ENCODE measurements at regions not wholly inside any gene's neighbourhood (a gene's known extent, or its start where the extent isn't known, plus 50 kb on each side); places are given as distances from the start of the nearest gene placed in this dataset.

GRCh38 chr6:48472535-48472934 is 361.5 kb upstream of the PTCHD4 start:
- TF ChIP-seq BACH2 (CRISPR knock-in tag; IDR thresholded peaks at IDR 0.05; ENCODE audit: borderline replicate concordance) (no peak), ZFP3 (CRISPR knock-in tag; IDR thresholded peaks at IDR 0.05) (no peak), ISL1 (CRISPR knock-in tag; IDR thresholded peaks at IDR 0.05) (no peak), RARB (CRISPR knock-in tag; IDR thresholded peaks at IDR 0.05) (no peak), GLIS3 (CRISPR knock-in tag; IDR thresholded peaks at IDR 0.05) (no peak), TCF4 (CRISPR knock-in tag; IDR thresholded peaks at IDR 0.05; ENCODE audit: borderline replicate concordance) (no peak), ZC3H10 (CRISPR knock-in tag; IDR thresholded peaks at IDR 0.05) (no peak), ZNF70 (CRISPR knock-in tag; IDR thresholded peaks at IDR 0.05) (no peak), CREB5 (CRISPR knock-in tag; IDR thresholded peaks at IDR 0.05; ENCODE audit: low read depth) (no peak), ZNF565 (CRISPR knock-in tag; conservative IDR thresholded peaks at IDR 0.05; ENCODE audit: low read depth) (no peak), ZNF8 (CRISPR knock-in tag; IDR thresholded peaks at IDR 0.05) (no peak), ZFP30 (CRISPR knock-in tag; IDR thresholded peaks at IDR 0.05) (no peak), PPARA (CRISPR knock-in tag; IDR thresholded peaks at IDR 0.05; ENCODE audit: borderline replicate concordance) (no peak)
- TF ChIP-seq, protein P1, sequence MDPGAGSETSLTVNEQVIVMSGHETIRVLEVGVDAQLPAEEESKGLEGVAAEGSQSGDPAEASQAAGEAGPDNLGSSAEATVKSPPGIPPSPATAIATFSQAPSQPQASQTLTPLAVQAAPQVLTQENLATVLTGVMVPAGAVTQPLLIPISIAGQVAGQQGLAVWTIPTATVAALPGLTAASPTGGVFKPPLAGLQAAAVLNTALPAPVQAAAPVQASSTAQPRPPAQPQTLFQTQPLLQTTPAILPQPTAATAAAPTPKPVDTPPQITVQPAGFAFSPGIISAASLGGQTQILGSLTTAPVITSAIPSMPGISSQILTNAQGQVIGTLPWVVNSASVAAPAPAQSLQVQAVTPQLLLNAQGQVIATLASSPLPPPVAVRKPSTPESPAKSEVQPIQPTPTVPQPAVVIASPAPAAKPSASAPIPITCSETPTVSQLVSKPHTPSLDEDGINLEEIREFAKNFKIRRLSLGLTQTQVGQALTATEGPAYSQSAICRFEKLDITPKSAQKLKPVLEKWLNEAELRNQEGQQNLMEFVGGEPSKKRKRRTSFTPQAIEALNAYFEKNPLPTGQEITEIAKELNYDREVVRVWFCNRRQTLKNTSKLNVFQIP (CRISPR knock-in tag; IDR thresholded peaks at IDR 0.05; ENCODE audit: borderline replicate concordance, low read depth) = no peak
- TF ChIP-seq, protein P2, sequence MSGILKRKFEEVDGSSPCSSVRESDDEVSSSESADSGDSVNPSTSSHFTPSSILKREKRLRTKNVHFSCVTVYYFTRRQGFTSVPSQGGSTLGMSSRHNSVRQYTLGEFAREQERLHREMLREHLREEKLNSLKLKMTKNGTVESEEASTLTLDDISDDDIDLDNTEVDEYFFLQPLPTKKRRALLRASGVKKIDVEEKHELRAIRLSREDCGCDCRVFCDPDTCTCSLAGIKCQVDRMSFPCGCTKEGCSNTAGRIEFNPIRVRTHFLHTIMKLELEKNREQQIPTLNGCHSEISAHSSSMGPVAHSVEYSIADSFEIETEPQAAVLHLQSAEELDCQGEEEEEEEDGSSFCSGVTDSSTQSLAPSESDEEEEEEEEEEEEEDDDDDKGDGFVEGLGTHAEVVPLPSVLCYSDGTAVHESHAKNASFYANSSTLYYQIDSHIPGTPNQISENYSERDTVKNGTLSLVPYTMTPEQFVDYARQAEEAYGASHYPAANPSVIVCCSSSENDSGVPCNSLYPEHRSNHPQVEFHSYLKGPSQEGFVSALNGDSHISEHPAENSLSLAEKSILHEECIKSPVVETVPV (CRISPR knock-in tag; IDR thresholded peaks at IDR 0.05) = no peak
- TF ChIP-seq, protein P3, sequence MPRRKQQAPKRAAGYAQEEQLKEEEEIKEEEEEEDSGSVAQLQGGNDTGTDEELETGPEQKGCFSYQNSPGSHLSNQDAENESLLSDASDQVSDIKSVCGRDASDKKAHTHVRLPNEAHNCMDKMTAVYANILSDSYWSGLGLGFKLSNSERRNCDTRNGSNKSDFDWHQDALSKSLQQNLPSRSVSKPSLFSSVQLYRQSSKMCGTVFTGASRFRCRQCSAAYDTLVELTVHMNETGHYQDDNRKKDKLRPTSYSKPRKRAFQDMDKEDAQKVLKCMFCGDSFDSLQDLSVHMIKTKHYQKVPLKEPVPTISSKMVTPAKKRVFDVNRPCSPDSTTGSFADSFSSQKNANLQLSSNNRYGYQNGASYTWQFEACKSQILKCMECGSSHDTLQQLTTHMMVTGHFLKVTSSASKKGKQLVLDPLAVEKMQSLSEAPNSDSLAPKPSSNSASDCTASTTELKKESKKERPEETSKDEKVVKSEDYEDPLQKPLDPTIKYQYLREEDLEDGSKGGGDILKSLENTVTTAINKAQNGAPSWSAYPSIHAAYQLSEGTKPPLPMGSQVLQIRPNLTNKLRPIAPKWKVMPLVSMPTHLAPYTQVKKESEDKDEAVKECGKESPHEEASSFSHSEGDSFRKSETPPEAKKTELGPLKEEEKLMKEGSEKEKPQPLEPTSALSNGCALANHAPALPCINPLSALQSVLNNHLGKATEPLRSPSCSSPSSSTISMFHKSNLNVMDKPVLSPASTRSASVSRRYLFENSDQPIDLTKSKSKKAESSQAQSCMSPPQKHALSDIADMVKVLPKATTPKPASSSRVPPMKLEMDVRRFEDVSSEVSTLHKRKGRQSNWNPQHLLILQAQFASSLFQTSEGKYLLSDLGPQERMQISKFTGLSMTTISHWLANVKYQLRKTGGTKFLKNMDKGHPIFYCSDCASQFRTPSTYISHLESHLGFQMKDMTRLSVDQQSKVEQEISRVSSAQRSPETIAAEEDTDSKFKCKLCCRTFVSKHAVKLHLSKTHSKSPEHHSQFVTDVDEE (CRISPR knock-in tag; IDR thresholded peaks at IDR 0.05) = no peak
- TF ChIP-seq, protein P4, sequence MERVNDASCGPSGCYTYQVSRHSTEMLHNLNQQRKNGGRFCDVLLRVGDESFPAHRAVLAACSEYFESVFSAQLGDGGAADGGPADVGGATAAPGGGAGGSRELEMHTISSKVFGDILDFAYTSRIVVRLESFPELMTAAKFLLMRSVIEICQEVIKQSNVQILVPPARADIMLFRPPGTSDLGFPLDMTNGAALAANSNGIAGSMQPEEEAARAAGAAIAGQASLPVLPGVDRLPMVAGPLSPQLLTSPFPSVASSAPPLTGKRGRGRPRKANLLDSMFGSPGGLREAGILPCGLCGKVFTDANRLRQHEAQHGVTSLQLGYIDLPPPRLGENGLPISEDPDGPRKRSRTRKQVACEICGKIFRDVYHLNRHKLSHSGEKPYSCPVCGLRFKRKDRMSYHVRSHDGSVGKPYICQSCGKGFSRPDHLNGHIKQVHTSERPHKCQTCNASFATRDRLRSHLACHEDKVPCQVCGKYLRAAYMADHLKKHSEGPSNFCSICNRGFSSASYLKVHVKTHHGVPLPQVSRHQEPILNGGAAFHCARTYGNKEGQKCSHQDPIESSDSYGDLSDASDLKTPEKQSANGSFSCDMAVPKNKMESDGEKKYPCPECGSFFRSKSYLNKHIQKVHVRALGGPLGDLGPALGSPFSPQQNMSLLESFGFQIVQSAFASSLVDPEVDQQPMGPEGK (CRISPR knock-in tag; IDR thresholded peaks at IDR 0.05; ENCODE audit: borderline replicate concordance) = no peak
- no peak for ATAC-seq

DNA sequence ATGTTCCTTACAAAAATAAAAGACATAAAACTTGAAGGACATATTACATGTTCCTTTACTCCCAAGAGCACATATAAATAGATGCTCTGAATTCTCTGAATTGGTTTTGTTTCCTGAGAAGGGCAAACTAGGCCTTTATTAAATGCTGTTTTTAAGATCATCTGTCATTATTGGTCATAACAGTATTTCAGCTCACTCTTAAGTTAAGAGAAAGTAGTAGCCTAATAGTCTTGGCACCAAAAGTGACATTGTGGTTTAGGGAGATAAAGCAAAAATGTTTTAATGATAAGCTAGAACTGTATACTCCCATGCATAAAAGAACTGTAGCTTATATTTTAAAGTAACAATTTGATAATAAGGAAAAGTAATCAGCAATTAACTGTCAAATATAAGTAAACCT is 361.1 kb upstream of the PTCHD4 start:
- no peak for TF ChIP-seq ZFP3 (CRISPR knock-in tag; IDR thresholded peaks at IDR 0.05)
- TF ChIP-seq CSDC2 (CRISPR knock-in tag; IDR thresholded peaks at IDR 0.05) = no peak
- TF ChIP-seq, protein P2 (CRISPR knock-in tag; IDR thresholded peaks at IDR 0.05) = no peak
- TF ChIP-seq SNAI2 (CRISPR knock-in tag; IDR thresholded peaks at IDR 0.05) = no peak
- no peak for TF ChIP-seq PPARA (CRISPR knock-in tag; IDR thresholded peaks at IDR 0.05; ENCODE audit: borderline replicate concordance)
- no peak for TF ChIP-seq ZNF565 (CRISPR knock-in tag; conservative IDR thresholded peaks at IDR 0.05; ENCODE audit: low read depth)
- TF ChIP-seq, protein P3 (CRISPR knock-in tag; IDR thresholded peaks at IDR 0.05) = no peak
- TF ChIP-seq ZNF70 (CRISPR knock-in tag; IDR thresholded peaks at IDR 0.05) = no peak
- no peak for TF ChIP-seq GLIS3 (CRISPR knock-in tag; IDR thresholded peaks at IDR 0.05)
- TF ChIP-seq, protein P1 (CRISPR knock-in tag; IDR thresholded peaks at IDR 0.05; ENCODE audit: borderline replicate concordance, low read depth) = no peak
- no peak for TF ChIP-seq ZNF8 (CRISPR knock-in tag; IDR thresholded peaks at IDR 0.05)
- TF ChIP-seq ARNTL (CRISPR knock-in tag; IDR thresholded peaks at IDR 0.05; ENCODE audit: borderline replicate concordance, low read depth) = no peak
- TF ChIP-seq ZC3H10 (CRISPR knock-in tag; IDR thresholded peaks at IDR 0.05) = no peak
- no peak for TF ChIP-seq ESRRG (CRISPR knock-in tag; IDR thresholded peaks at IDR 0.05)
- TF ChIP-seq, protein P4 (CRISPR knock-in tag; IDR thresholded peaks at IDR 0.05; ENCODE audit: borderline replicate concordance) = no peak
- ATAC-seq = no peak

Measured in SK-N-SH treated with all-trans-retinoic acid at 6 μM for 48 hours (cell line).